ENCODE measurements at regions not wholly inside any gene's neighbourhood (a gene's known extent, or its start where the extent isn't known, plus 50 kb on each side); places are given as distances from the start of the nearest gene placed in this dataset.
A peak's percentile ranks its signal among the peaks of the same experiment; 100 is the strongest.
"Not testable (repeated sequence)": the region's sequence is repeated elsewhere in the genome, so short reads cannot be mapped to it uniquely, and the experiment has no call there.

GRCh38 chr9:41075671-41076070 is 52.8 kb downstream of the FOXD4L6 start:
- POLR2A ChIA-PET; CTCF ChIA-PET; intact Hi-C loops (cut with micrococcal nuclease; ENCODE audit: unreplicated experiment); H3K4me1 Mint-ChIP-seq (ENCODE audit: low read depth, unreplicated experiment); H3K4me3 ChIP-seq (ENCODE audit: low read depth, low read length); H3K36me3 ChIP-seq (ENCODE audit: control insufficient read depth, insufficient read depth, low read length); H3K9me3 ChIP-seq; H3K9me3 Mint-ChIP-seq (ENCODE audit: unreplicated experiment); BruUV-seq (replicated peaks); H3K27ac Mint-ChIP-seq (ENCODE audit: unreplicated experiment); H3K4me1 ChIP-seq; H3K27me3 Mint-ChIP-seq (ENCODE audit: insufficient read depth, unreplicated experiment); H3K27me3 ChIP-seq (replicated peaks; ENCODE audit: control insufficient read depth, insufficient read depth, low read length); DNase-seq; H3K36me3 Mint-ChIP-seq (ENCODE audit: insufficient read depth, unreplicated experiment): not testable (repeated sequence)
- H3K4me3 Mint-ChIP-seq (ENCODE audit: unreplicated experiment): peak overlapping the region; percentile 82

DNA sequence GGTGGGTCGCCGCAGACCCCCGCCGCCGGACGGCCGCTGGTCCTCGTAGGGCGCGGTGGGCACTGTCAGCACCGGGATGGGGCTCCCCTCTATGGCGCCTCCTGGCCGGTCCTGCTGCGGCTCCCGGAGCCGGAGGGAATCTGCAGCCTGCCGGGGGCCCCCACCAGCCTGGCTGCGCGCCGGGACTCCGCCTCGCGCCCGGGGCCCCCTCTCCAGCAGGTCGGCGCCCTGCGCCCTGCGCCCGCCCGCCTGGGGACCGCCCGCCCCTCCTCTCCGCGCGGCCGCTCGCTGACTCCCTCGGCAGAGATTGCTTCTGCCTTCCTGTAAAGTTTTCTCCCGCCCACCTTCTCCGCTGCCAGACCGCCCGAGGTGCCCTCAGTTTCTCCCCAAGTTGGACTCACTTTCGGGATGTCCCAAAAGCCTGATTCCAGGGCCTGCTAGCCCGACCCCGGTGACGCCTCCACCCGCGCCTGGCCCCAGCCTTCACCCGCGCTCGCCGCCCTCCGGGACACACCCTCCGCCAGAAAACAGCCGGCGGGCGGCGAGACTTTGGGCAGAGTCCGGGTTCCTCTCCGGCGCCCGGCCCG is 54.0 kb downstream of the FOXD4L6 start:
- H3K9me3 ChIP-seq; H3K36me3 Mint-ChIP-seq (ENCODE audit: insufficient read depth, unreplicated experiment); H3K27me3 Mint-ChIP-seq (ENCODE audit: insufficient read depth, unreplicated experiment); POLR2A ChIA-PET; CTCF ChIA-PET; BruUV-seq (replicated peaks); H3K4me1 ChIP-seq; H3K36me3 ChIP-seq (ENCODE audit: control insufficient read depth, insufficient read depth, low read length); H3K27ac Mint-ChIP-seq (ENCODE audit: unreplicated experiment); intact Hi-C loops (cut with micrococcal nuclease; ENCODE audit: unreplicated experiment); H3K9me3 Mint-ChIP-seq (ENCODE audit: unreplicated experiment); H3K27me3 ChIP-seq (replicated peaks; ENCODE audit: control insufficient read depth, insufficient read depth, low read length); H3K4me1 Mint-ChIP-seq (ENCODE audit: low read depth, unreplicated experiment): not testable (repeated sequence)
- peak overlapping the region; percentile 43 for H3K4me3 ChIP-seq (ENCODE audit: low read depth, low read length)
- peak overlapping the region; percentile 82 for H3K4me3 Mint-ChIP-seq (ENCODE audit: unreplicated experiment)
- peak; percentile 22 to 28 for DNase-seq

GRCh38 chr9:41073471-41074243 is 54.8 kb downstream of the FOXD4L6 start:
- H3K4me3 Mint-ChIP-seq (ENCODE audit: unreplicated experiment): peak overlapping the region; percentile 82
- DNase-seq; H3K27ac Mint-ChIP-seq (ENCODE audit: unreplicated experiment); H3K4me1 ChIP-seq; H3K9me3 ChIP-seq; H3K9me3 Mint-ChIP-seq (ENCODE audit: unreplicated experiment); CTCF ChIA-PET; H3K27me3 ChIP-seq (replicated peaks; ENCODE audit: control insufficient read depth, insufficient read depth, low read length); H3K36me3 Mint-ChIP-seq (ENCODE audit: insufficient read depth, unreplicated experiment); H3K27me3 Mint-ChIP-seq (ENCODE audit: insufficient read depth, unreplicated experiment); H3K4me1 Mint-ChIP-seq (ENCODE audit: low read depth, unreplicated experiment); H3K36me3 ChIP-seq (ENCODE audit: control insufficient read depth, insufficient read depth, low read length); POLR2A ChIA-PET; intact Hi-C loops (cut with micrococcal nuclease; ENCODE audit: unreplicated experiment): not testable (repeated sequence)
- TSS peak; percentile 27 for BruUV-seq (replicated peaks)
- H3K4me3 ChIP-seq (ENCODE audit: low read depth, low read length): peak overlapping the region; percentile 43

DNA sequence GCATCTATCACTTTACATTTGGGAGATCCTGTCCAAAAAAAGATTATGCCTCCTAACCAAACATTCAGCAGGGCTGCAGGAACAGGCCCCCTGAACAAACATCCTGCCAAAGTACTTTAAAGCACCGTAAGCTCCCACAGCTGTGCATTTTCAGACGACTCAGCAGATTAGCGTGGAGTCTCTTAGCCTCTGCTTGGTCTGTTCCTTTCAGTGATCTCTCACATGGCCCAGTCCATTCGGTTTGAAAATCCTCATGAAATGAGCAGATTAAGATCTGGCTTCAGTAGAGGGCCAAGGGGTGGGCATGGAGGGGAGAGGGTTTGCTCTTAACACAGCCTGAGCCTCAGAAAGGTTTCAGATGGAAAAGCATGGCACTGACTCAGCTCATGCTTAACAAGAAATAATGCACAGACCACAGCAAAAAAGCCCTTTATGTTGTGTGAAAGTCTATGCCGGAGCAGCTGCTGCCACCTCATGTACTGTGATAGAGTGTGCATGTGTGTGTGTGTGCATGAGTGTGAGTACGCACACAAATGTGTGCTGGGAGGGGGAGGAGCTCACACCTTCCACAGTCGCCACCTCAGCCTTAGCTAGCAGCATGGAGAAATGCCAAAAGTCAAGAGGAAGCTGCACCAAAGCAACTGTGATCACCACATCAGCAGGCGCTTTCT is 64.2 kb downstream of the FOXD4L6 start:
- intact Hi-C loops (cut with micrococcal nuclease; ENCODE audit: unreplicated experiment); H3K9me3 ChIP-seq; CTCF ChIA-PET; POLR2A ChIA-PET; H3K9me3 Mint-ChIP-seq (ENCODE audit: unreplicated experiment); H3K27me3 Mint-ChIP-seq (ENCODE audit: insufficient read depth, unreplicated experiment); H3K4me1 ChIP-seq; BruUV-seq (replicated peaks); H3K36me3 Mint-ChIP-seq (ENCODE audit: insufficient read depth, unreplicated experiment); H3K27me3 ChIP-seq (replicated peaks; ENCODE audit: control insufficient read depth, insufficient read depth, low read length); DNase-seq; H3K36me3 ChIP-seq (ENCODE audit: control insufficient read depth, insufficient read depth, low read length); H3K4me1 Mint-ChIP-seq (ENCODE audit: low read depth, unreplicated experiment); H3K27ac Mint-ChIP-seq (ENCODE audit: unreplicated experiment); H3K4me3 Mint-ChIP-seq (ENCODE audit: unreplicated experiment); H3K4me3 ChIP-seq (ENCODE audit: low read depth, low read length): not testable (repeated sequence)

DNA sequence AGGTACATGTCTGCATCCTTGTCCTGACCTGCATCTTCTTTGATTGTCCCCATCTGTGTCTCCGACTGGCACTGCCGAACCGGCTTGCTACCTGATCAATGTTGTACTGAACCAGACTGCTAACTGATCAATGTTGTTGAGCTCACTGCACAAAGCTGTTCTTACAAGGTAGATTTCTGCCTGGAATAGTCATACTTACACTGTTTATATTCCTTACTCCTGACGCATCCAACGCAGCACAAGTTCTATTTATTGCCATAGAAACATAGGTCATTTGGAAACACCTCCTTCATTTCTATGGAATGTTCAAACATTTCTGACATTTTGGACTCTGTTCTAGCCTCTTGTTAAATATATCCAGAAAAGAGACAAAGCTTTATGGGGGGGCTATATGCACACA is 65.2 kb downstream of the FOXD4L6 start:
- POLR2A ChIA-PET; H3K4me3 Mint-ChIP-seq (ENCODE audit: unreplicated experiment); H3K9me3 Mint-ChIP-seq (ENCODE audit: unreplicated experiment); H3K27me3 Mint-ChIP-seq (ENCODE audit: insufficient read depth, unreplicated experiment); H3K4me3 ChIP-seq (ENCODE audit: low read depth, low read length); intact Hi-C loops (cut with micrococcal nuclease; ENCODE audit: unreplicated experiment); CTCF ChIA-PET; H3K36me3 ChIP-seq (ENCODE audit: control insufficient read depth, insufficient read depth, low read length); H3K27me3 ChIP-seq (replicated peaks; ENCODE audit: control insufficient read depth, insufficient read depth, low read length); H3K9me3 ChIP-seq; BruUV-seq (replicated peaks); H3K4me1 Mint-ChIP-seq (ENCODE audit: low read depth, unreplicated experiment); H3K27ac Mint-ChIP-seq (ENCODE audit: unreplicated experiment); H3K4me1 ChIP-seq; H3K36me3 Mint-ChIP-seq (ENCODE audit: insufficient read depth, unreplicated experiment); DNase-seq: not testable (repeated sequence)

DNA sequence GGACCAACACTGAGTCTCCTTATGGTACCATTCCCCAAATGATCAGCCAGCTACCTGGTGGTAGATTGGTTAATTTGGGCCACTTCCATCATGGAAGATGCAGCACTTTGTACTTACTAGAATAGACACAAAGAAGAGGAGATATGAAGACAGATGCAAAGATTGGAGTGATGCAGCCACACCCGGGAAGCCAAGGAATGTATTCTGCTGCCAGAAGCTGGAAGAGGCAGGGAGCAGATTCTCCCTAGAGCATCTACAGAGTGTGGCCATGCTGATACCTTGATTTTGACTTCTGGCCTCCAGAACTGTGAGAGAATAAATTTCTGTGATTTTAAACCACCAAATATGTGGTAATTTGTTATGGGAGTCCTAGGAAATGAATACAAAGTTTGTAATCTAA is 68.9 kb downstream of the FOXD4L6 start:
- intact Hi-C loops (cut with micrococcal nuclease; ENCODE audit: unreplicated experiment): not testable (repeated sequence)

More for the DNA sequence above, 68.9 kb downstream of the FOXD4L6 start:
- H3K9me3 Mint-ChIP-seq (ENCODE audit: unreplicated experiment); H3K4me3 Mint-ChIP-seq (ENCODE audit: unreplicated experiment); BruUV-seq (replicated peaks); H3K27ac Mint-ChIP-seq (ENCODE audit: unreplicated experiment); H3K27me3 ChIP-seq (replicated peaks; ENCODE audit: control insufficient read depth, insufficient read depth, low read length); H3K4me3 ChIP-seq (ENCODE audit: low read depth, low read length); H3K36me3 Mint-ChIP-seq (ENCODE audit: insufficient read depth, unreplicated experiment); DNase-seq; H3K4me1 Mint-ChIP-seq (ENCODE audit: low read depth, unreplicated experiment); H3K27me3 Mint-ChIP-seq (ENCODE audit: insufficient read depth, unreplicated experiment); CTCF ChIA-PET; H3K9me3 ChIP-seq; POLR2A ChIA-PET; H3K36me3 ChIP-seq (ENCODE audit: control insufficient read depth, insufficient read depth, low read length); H3K4me1 ChIP-seq: not testable (repeated sequence)
